ENCODE measurements at regions not wholly inside any gene's neighbourhood (a gene's known extent, or its start where the extent isn't known, plus 50 kb on each side); places are given as distances from the start of the nearest gene placed in this dataset.

GRCh38 chr18:46345181-46345465 is 240.9 kb downstream of the HAUS1 start:
- H3K4me2 ChIP-seq = no peak overlapping the region
- no peak overlapping the region for H3K27ac ChIP-seq
- intact Hi-C loops (cut with micrococcal nuclease; ENCODE audit: unreplicated experiment) = no loop called here
- no peak overlapping the region for H2AFZ ChIP-seq
- POLR2A ChIA-PET (ENCODE audit: unreplicated experiment) = no interaction called here
- H4K20me1 ChIP-seq (ENCODE audit: insufficient read depth) = peaks cover 73% of the 10 kb centered on the region
- DNase-seq = no peak
- no peaks in the 10 kb centered on the region for H3K9me2 ChIP-seq (ENCODE audit: insufficient read depth)
- H3K9me3 ChIP-seq (ENCODE audit: insufficient read depth, low read depth) = no peaks in the 10 kb centered on the region
- no peaks in the 10 kb centered on the region for H3K27me3 ChIP-seq (ENCODE audit: insufficient read depth, low read depth)
- no peak for TF ChIP-seq EZH2 (IDR thresholded peaks at IDR 0.05; ENCODE audit: low read depth)
- TF ChIP-seq, protein P1, sequence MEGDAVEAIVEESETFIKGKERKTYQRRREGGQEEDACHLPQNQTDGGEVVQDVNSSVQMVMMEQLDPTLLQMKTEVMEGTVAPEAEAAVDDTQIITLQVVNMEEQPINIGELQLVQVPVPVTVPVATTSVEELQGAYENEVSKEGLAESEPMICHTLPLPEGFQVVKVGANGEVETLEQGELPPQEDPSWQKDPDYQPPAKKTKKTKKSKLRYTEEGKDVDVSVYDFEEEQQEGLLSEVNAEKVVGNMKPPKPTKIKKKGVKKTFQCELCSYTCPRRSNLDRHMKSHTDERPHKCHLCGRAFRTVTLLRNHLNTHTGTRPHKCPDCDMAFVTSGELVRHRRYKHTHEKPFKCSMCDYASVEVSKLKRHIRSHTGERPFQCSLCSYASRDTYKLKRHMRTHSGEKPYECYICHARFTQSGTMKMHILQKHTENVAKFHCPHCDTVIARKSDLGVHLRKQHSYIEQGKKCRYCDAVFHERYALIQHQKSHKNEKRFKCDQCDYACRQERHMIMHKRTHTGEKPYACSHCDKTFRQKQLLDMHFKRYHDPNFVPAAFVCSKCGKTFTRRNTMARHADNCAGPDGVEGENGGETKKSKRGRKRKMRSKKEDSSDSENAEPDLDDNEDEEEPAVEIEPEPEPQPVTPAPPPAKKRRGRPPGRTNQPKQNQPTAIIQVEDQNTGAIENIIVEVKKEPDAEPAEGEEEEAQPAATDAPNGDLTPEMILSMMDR (conservative IDR thresholded peaks at IDR 0.05) = no peak
- CTCF ChIA-PET = no interaction called here
- no peaks in the 10 kb centered on the region for H3K4me1 ChIP-seq (replicated peaks; ENCODE audit: insufficient read depth)
- no TSS peak for BruUV-seq (replicated peaks)
- peaks cover 25% of the 10 kb centered on the region for H3K36me3 ChIP-seq (ENCODE audit: low read depth)
- peaks cover 75% of the 10 kb centered on the region for H3K79me2 ChIP-seq (ENCODE audit: low read depth)
- H3F3A ChIP-seq (ENCODE audit: insufficient read depth, low read depth) = no peaks in the 10 kb centered on the region
- no peak overlapping the region for H3K4me3 ChIP-seq

GRCh38 chr18:46346213-46346612 is 242.0 kb downstream of the HAUS1 start:
- no peak for DNase-seq
- Histone ChIP-seq H3F3A (ENCODE audit: insufficient read depth, low read depth) (no peaks in the 10 kb centered on the region), H3K27me3 (ENCODE audit: insufficient read depth, low read depth) (no peaks in the 10 kb centered on the region), H3K4me1 (replicated peaks; ENCODE audit: insufficient read depth) (no peaks in the 10 kb centered on the region), H3K9me2 (ENCODE audit: insufficient read depth) (no peaks in the 10 kb centered on the region), H4K20me1 (ENCODE audit: insufficient read depth) (peaks cover 70% of the 10 kb centered on the region), H3K79me2 (ENCODE audit: low read depth) (peaks cover 68% of the 10 kb centered on the region), H3K4me3 (no peak overlapping the region), H3K9me3 (ENCODE audit: insufficient read depth, low read depth) (no peaks in the 10 kb centered on the region), H3K27ac (no peak overlapping the region), H3K4me2 (no peak overlapping the region), H3K36me3 (ENCODE audit: low read depth) (peaks cover 19% of the 10 kb centered on the region), H2AFZ (no peak overlapping the region)
- CTCF ChIA-PET = no interaction called here
- no TSS peak for BruUV-seq (replicated peaks)
- TF ChIP-seq, protein P1 (conservative IDR thresholded peaks at IDR 0.05) = no peak
- TF ChIP-seq EZH2 (IDR thresholded peaks at IDR 0.05; ENCODE audit: low read depth) = no peak
- intact Hi-C loops (cut with micrococcal nuclease; ENCODE audit: unreplicated experiment) = no loop called here
- POLR2A ChIA-PET (ENCODE audit: unreplicated experiment) = no interaction called here

DNA sequence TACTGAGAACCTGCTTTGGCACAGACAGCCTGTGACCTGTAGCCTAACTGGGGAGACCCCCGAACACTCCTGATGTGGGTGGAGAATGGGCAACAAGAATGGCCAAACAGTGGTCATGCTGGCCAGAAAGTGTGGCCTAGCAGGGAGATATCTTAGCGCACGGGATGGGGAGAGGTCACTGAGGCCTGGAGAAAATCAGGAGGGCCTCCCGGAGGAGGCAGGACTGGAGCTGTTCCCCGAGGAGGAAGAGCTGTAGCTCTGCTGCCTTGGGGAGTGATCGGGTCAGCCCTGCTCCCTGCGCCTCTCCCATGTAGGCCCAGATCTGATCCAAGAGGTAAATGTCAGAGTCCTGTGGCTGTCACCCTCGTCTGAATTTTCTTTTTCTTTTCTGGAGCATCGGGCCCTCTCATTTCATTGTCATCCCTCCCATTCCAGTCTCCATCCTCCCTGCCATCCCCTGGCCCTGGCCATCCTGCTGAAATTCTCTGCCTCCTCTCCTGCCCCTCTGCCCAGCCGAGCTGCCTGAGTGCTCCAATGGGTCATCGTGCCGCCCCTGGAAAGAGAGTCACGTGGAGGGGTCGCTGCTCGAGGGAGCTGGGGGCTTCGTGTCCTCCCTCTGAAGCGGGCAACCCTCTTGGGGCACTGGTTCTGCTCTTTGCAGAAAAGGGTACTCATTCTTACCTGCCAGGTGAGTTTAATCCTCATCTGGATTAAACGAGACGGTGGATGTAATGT is 242.9 kb downstream of the HAUS1 start:
- Histone ChIP-seq H3F3A (ENCODE audit: insufficient read depth, low read depth) (no peaks in the 10 kb centered on the region), H3K27ac (no peak overlapping the region), H3K9me2 (ENCODE audit: insufficient read depth) (no peaks in the 10 kb centered on the region), H3K4me3 (no peak overlapping the region), H3K9me3 (ENCODE audit: insufficient read depth, low read depth) (no peaks in the 10 kb centered on the region), H4K20me1 (ENCODE audit: insufficient read depth) (peaks cover 72% of the 10 kb centered on the region), H3K79me2 (ENCODE audit: low read depth) (peaks cover 62% of the 10 kb centered on the region), H3K27me3 (ENCODE audit: insufficient read depth, low read depth) (no peaks in the 10 kb centered on the region), H3K4me1 (replicated peaks; ENCODE audit: insufficient read depth) (no peaks in the 10 kb centered on the region), H3K36me3 (ENCODE audit: low read depth) (peaks cover 20% of the 10 kb centered on the region), H2AFZ (no peak overlapping the region), H3K4me2 (no peak overlapping the region)
- TF ChIP-seq, protein P1 (conservative IDR thresholded peaks at IDR 0.05) = no peak
- TF ChIP-seq EZH2 (IDR thresholded peaks at IDR 0.05; ENCODE audit: low read depth) = no peak
- intact Hi-C loops (cut with micrococcal nuclease; ENCODE audit: unreplicated experiment) = no loop called here
- ChIA-PET CTCF (no interaction called here), POLR2A (ENCODE audit: unreplicated experiment) (no interaction called here)
- no TSS peak for BruUV-seq (replicated peaks)
- DNase-seq = no peak
